ENCODE measurements at regions not wholly inside any gene's neighbourhood (a gene's known extent, or its start where the extent isn't known, plus 50 kb on each side); places are given as distances from the start of the nearest gene placed in this dataset.

DNA sequence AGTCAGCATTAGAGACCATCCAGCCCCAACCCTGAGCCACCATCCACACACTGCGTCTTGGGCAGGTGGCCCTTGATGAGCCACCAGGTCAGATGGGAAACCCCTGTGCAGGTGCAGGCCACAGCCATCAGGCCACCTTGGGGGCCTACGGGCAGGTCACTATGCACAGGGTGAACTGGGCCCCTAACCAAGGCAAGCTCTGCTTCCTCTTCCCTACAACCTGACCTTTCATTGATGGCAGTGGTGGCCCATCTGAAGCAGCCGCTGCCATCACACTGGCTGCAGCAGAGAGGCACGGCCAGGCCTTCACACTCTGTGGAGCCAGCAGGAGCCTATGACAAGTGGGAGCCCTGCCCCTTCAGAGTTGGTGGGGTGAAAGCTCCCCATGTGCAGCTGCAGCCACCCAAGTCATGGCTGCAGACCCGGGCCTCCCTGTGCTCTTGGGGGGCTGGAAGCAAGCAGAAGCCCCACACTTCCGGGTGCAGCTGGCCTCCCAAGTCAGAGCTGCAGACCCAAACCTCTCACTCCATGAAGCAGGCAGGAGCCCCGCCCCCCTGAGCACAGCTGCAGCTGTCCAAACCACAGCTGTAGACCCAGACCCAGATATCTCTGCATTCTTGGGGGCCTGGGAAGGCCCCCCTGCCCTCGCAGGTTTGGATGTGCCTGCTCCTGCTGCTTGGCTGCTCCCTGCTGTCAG lies 681.5 kb downstream of the MATN1 start:
- Histone ChIP-seq H3K9me2 (ENCODE audit: insufficient read depth, low read length) (no peaks in the 10 kb centered on the region), H4K20me1 (ENCODE audit: insufficient read depth) (no peaks in the 10 kb centered on the region), H3K36me3 (ENCODE audit: insufficient read depth, low read length) (no peaks in the 10 kb centered on the region), H3K4me3 (ENCODE audit: low read length) (no peak overlapping the region), H3K4me2 (ENCODE audit: low read length) (no peak overlapping the region), H3K27ac (ENCODE audit: low read length) (no peak overlapping the region), H3K27me3 (ENCODE audit: insufficient read depth, low read depth, low read length) (no peaks in the 10 kb centered on the region), H3K9ac (ENCODE audit: low read length) (no peak overlapping the region), H3K79me2 (replicated peaks; ENCODE audit: insufficient read depth, low read length) (no peaks in the 10 kb centered on the region), H3K9me3 (ENCODE audit: low read length) (no peaks in the 10 kb centered on the region), H2AFZ (ENCODE audit: low read depth, low read length) (no peak overlapping the region), H3F3A (ENCODE audit: insufficient read depth, low read length, poor library complexity, severe bottlenecking) (no peaks in the 10 kb centered on the region)
- TF ChIP-seq RAD21 (conservative IDR thresholded peaks at IDR 0.05) (no peak), MXI1 (conservative IDR thresholded peaks at IDR 0.05; ENCODE audit: poor library complexity, severe bottlenecking) (no peak), POLR2AphosphoS5 (IDR thresholded peaks at IDR 0.05) (no peak), SMC3 (conservative IDR thresholded peaks at IDR 0.05; ENCODE audit: poor library complexity) (no peak), EP300 (conservative IDR thresholded peaks at IDR 0.05; ENCODE audit: poor library complexity, severe bottlenecking) (no peak), EZH2 (IDR thresholded peaks at IDR 0.05; ENCODE audit: borderline replicate concordance, insufficient read depth, low read length, poor library complexity, severe bottlenecking) (no peak), REST (IDR thresholded peaks at IDR 0.05; ENCODE audit: borderline replicate concordance) (no peak), TAF1 (IDR thresholded peaks at IDR 0.05; ENCODE audit: low read depth) (no peak)
- TF ChIP-seq, protein P1, sequence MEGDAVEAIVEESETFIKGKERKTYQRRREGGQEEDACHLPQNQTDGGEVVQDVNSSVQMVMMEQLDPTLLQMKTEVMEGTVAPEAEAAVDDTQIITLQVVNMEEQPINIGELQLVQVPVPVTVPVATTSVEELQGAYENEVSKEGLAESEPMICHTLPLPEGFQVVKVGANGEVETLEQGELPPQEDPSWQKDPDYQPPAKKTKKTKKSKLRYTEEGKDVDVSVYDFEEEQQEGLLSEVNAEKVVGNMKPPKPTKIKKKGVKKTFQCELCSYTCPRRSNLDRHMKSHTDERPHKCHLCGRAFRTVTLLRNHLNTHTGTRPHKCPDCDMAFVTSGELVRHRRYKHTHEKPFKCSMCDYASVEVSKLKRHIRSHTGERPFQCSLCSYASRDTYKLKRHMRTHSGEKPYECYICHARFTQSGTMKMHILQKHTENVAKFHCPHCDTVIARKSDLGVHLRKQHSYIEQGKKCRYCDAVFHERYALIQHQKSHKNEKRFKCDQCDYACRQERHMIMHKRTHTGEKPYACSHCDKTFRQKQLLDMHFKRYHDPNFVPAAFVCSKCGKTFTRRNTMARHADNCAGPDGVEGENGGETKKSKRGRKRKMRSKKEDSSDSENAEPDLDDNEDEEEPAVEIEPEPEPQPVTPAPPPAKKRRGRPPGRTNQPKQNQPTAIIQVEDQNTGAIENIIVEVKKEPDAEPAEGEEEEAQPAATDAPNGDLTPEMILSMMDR (IDR thresholded peaks at IDR 0.05; ENCODE audit: poor library complexity, severe bottlenecking): no peak

DNA sequence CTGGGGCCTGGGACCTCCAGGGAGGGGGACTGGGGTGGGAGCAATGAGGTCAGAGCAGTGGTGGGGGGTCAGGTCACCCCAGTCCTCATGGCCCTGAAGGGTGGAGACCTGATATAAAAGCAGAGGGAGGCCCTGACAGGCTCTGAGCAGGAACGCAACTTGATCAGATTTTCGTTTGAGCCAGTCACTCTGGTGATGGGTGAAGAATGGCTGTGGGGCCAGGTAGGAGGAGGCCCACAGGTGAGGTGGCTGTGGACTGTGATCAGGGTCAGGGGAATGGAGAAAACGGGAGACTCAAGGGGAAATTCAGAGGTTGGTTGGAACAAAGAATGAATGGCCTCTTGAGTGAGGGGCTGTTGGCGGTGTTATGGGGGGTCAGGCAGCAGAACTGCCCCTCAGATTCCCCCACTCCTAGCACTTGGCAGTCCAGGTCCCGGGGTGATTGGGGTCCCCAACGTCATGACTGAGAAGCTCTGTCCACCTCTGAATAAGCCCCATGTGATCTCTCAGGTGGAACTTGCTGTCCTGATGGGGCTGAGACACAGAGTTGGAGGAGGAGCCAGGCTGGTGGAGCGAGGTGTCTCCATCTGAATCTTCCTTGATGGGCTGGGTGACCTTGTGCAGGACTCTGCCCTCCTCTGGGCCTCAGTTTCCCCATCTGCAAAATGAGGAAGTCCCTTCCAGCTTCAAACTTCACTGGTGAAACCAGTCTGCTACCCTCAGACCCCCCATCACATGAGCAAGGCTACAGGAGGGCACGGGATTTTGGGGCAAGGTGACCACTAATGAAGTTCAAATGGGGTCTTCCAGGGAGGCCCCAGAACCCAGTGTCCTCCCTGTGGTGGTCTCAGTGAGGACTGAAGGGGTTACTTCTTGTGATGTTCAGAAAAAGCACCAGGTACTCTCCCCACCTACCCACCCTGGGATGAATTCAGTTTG lies 683.0 kb downstream of the MATN1 start:
- H3K9me2 ChIP-seq (ENCODE audit: insufficient read depth, low read length): no peaks in the 10 kb centered on the region
- no peak overlapping the region for H3K27ac ChIP-seq (ENCODE audit: low read length)
- no peaks in the 10 kb centered on the region for H3K36me3 ChIP-seq (ENCODE audit: insufficient read depth, low read length)
- no peaks in the 10 kb centered on the region for H3K79me2 ChIP-seq (replicated peaks; ENCODE audit: insufficient read depth, low read length)
- H3K27me3 ChIP-seq (ENCODE audit: insufficient read depth, low read depth, low read length): no peaks in the 10 kb centered on the region
- no peak overlapping the region for H3K9ac ChIP-seq (ENCODE audit: low read length)
- H3K9me3 ChIP-seq (ENCODE audit: low read length): no peaks in the 10 kb centered on the region
- no peaks in the 10 kb centered on the region for H3F3A ChIP-seq (ENCODE audit: insufficient read depth, low read length, poor library complexity, severe bottlenecking)
- no peak overlapping the region for H3K4me2 ChIP-seq (ENCODE audit: low read length)
- TF ChIP-seq EZH2 (IDR thresholded peaks at IDR 0.05; ENCODE audit: borderline replicate concordance, insufficient read depth, low read length, poor library complexity, severe bottlenecking) (no peak), RAD21 (conservative IDR thresholded peaks at IDR 0.05) (no peak), EP300 (conservative IDR thresholded peaks at IDR 0.05; ENCODE audit: poor library complexity, severe bottlenecking) (no peak), TAF1 (IDR thresholded peaks at IDR 0.05; ENCODE audit: low read depth) (no peak), REST (IDR thresholded peaks at IDR 0.05; ENCODE audit: borderline replicate concordance) (no peak), SMC3 (conservative IDR thresholded peaks at IDR 0.05; ENCODE audit: poor library complexity) (no peak)
- no peak overlapping the region for H3K4me3 ChIP-seq (ENCODE audit: low read length)
- no peaks in the 10 kb centered on the region for H4K20me1 ChIP-seq (ENCODE audit: insufficient read depth)
- no peak overlapping the region for H2AFZ ChIP-seq (ENCODE audit: low read depth, low read length)

All from neural cell (in vitro differentiated cells).